ENCODE measurements at regions not wholly inside any gene's neighbourhood (a gene's known extent, or its start where the extent isn't known, plus 50 kb on each side); places are given as distances from the start of the nearest gene placed in this dataset.

DNA sequence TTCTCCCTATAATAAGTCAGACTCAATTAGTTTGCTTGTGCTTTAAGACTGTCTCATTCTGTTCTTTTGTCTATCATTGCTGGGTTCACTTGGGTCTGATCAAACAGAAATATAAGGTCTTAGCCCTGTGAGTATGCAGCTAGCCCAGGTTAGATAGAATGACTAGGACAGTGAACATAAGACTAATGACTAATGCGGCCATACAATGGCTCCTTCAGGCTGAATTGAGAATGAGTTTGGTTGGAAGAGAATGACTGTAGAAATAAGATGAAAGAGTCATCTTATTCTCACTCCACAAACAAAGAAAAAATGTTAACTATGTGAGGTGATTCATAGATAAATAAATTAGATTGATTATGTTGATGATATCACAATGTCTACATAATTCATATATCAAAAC lies 50.1 kb upstream of the OBI1 start:
- no peak for DNase-seq

Data from nucleus accumbens (tissue), 56 donors.